ENCODE measurements at regions not wholly inside any gene's neighbourhood (a gene's known extent, or its start where the extent isn't known, plus 50 kb on each side); places are given as distances from the start of the nearest gene placed in this dataset.
A peak's percentile ranks its signal among the peaks of the same experiment; 100 is the strongest.

- 3% methylated on average over 4 of the region's 4 CpGs for WGBS (ENCODE audit: low lambda C conversion rate)
- no peak overlapping the region for H3K4me2 ChIP-seq (ENCODE audit: low read depth, low read length)
- no peaks in the 10 kb centered on the region for H3K4me1 ChIP-seq (ENCODE audit: insufficient read depth, low read length)
- BruUV-seq (replicated peaks): no TSS peak
- no peak overlapping the region for H3K9ac ChIP-seq (ENCODE audit: insufficient read depth, low read depth, low read length)
- no peak overlapping the region for H2AFZ ChIP-seq (ENCODE audit: low read length)
- H3K9me3 ChIP-seq (ENCODE audit: low read length): peaks cover 5% of the 10 kb centered on the region; the same call in 1 of the 2 replicates
- no peak overlapping the region for H3K27ac ChIP-seq (ENCODE audit: extremely low read length, insufficient read depth, low read length)
- no peak for DNase-seq (ENCODE audit: low spot score)
- FAIRE-seq: no peak
- intact Hi-C loops (cut with micrococcal nuclease; ENCODE audit: unreplicated experiment) (no loop called here), in situ Hi-C loops (cut with HindIII; ENCODE audit: extremely low pct_ligation_motif_present, low pct_unique_long_range_greater_than_20kb) (no loop called here)
- POLR2A ChIA-PET: no interaction called here
- ATAC-seq: no peak
- no peak overlapping the region for H3K4me3 ChIP-seq (replicated peaks in 1 of 3; ENCODE audit: insufficient read depth in 1 of 3, low read depth in 2 of 3, low read length in 3 of 3)
- H3K79me2 ChIP-seq (ENCODE audit: insufficient read depth, low read length): no peaks in the 10 kb centered on the region
- no peaks in the 10 kb centered on the region for H3K27me3 ChIP-seq (ENCODE audit: control insufficient read depth in 1 of 2, insufficient read depth in 2 of 2, low read length in 2 of 2)
- TF ChIP-seq NFE2 (CRISPR knock-in tag; IDR thresholded peaks at IDR 0.05): no peak
- no peak for TF ChIP-seq RFXANK (CRISPR knock-in tag; IDR thresholded peaks at IDR 0.05)
- no peak for TF ChIP-seq ZFP62 (CRISPR knock-in tag; IDR thresholded peaks at IDR 0.05)
- no peak for TF ChIP-seq ZNF816 (CRISPR knock-in tag; IDR thresholded peaks at IDR 0.05; ENCODE audit: borderline replicate concordance)
- TF ChIP-seq ATF7 (IDR thresholded peaks at IDR 0.05): no peak
- TF ChIP-seq ATF7 (CRISPR knock-in tag; IDR thresholded peaks at IDR 0.05): no peak
- no peak for TF ChIP-seq MAF1 (CRISPR knock-in tag; IDR thresholded peaks at IDR 0.05; ENCODE audit: borderline replicate concordance)
- TF ChIP-seq FOXO1 (CRISPR knock-in tag; IDR thresholded peaks at IDR 0.05): no peak
- no peak for TF ChIP-seq ZFP41 (CRISPR knock-in tag; IDR thresholded peaks at IDR 0.05; ENCODE audit: borderline replicate concordance)
- TF ChIP-seq ZFAT (CRISPR knock-in tag; conservative IDR thresholded peaks at IDR 0.05): no peak
- no peak for TF ChIP-seq CEBPG (CRISPR knock-in tag; IDR thresholded peaks at IDR 0.05)
- CTCF ChIA-PET (ENCODE audit: low intra/inter-chr PET ratio, low total read pairs): no interaction called here
- H3K36me3 ChIP-seq (replicated peaks in 1 of 2; ENCODE audit: control insufficient read depth in 1 of 2, insufficient read depth in 2 of 2, low read length in 2 of 2): no peaks in the 10 kb centered on the region
- no peaks in the 10 kb centered on the region for H4K20me1 ChIP-seq (ENCODE audit: insufficient read depth, low read length)
Observed at GRCh38 chr2:220985561-220985960, 586.5 kb downstream of the EPHA4 start.

DNA sequence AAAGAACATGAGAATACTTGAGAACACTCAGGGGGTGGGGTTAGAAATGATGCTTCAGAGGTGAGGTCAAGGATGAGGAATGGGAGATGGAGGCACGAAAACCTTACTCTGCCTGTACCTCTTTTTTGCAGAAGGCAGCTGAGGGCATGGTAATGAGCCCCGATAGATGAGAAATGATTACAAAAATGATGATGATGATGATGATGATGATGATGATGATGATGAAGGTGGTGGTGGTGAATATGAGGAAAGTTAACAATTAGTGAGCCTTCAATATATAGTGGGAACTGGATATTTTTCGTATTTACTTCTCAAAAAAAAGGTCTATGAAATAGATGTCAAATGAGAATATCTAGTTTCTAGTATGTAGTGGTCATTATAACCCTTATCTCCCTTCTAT is 584.3 kb downstream of the EPHA4 start:
- H3K9ac ChIP-seq (ENCODE audit: insufficient read depth, low read depth, low read length): no peak overlapping the region
- no TSS peak for BruUV-seq (replicated peaks)
- TF ChIP-seq ZNF350 (CRISPR knock-in tag; IDR thresholded peaks at IDR 0.05; ENCODE audit: borderline replicate concordance, low read depth) (no peak), CREB1 (IDR thresholded peaks at IDR 0.05) (peak; percentile 81), CREB1 (CRISPR knock-in tag; IDR thresholded peaks at IDR 0.05) (no peak)
- H3K36me3 ChIP-seq (replicated peaks in 1 of 2; ENCODE audit: control insufficient read depth in 1 of 2, insufficient read depth in 2 of 2, low read length in 2 of 2): no peaks in the 10 kb centered on the region
- H3K79me2 ChIP-seq (ENCODE audit: insufficient read depth, low read length): no peaks in the 10 kb centered on the region
- no peaks in the 10 kb centered on the region for H3K4me1 ChIP-seq (ENCODE audit: insufficient read depth, low read length)
- H3K9me3 ChIP-seq (ENCODE audit: low read length): no peaks in the 10 kb centered on the region
- WGBS (ENCODE audit: low lambda C conversion rate): 3% methylated on average over 3 of the region's 3 CpGs
- H2AFZ ChIP-seq (ENCODE audit: low read length): no peak overlapping the region
- FAIRE-seq (no peak), DNase-seq (ENCODE audit: low spot score) (no peak), ATAC-seq (no peak)
- intact Hi-C loops (cut with micrococcal nuclease; ENCODE audit: unreplicated experiment): no loop called here
- in situ Hi-C loops (cut with HindIII; ENCODE audit: extremely low pct_ligation_motif_present, low pct_unique_long_range_greater_than_20kb): no loop called here
- ChIA-PET CTCF (ENCODE audit: low intra/inter-chr PET ratio, low total read pairs) (no interaction called here), POLR2A (no interaction called here)
- no peak overlapping the region for H3K4me3 ChIP-seq (replicated peaks in 1 of 3; ENCODE audit: insufficient read depth in 1 of 3, low read depth in 2 of 3, low read length in 3 of 3)
- no peak overlapping the region for H3K27ac ChIP-seq (ENCODE audit: extremely low read length, insufficient read depth, low read length)
- H3K4me2 ChIP-seq (ENCODE audit: low read depth, low read length): no peak overlapping the region
- H4K20me1 ChIP-seq (ENCODE audit: insufficient read depth, low read length): no peaks in the 10 kb centered on the region
- no peaks in the 10 kb centered on the region for H3K27me3 ChIP-seq (ENCODE audit: control insufficient read depth in 1 of 2, insufficient read depth in 2 of 2, low read length in 2 of 2)
